GM12878 (cell line): ENCODE measurements at regions not wholly inside any gene's neighbourhood (a gene's known extent, or its start where the extent isn't known, plus 50 kb on each side); places are given as distances from the start of the nearest gene placed in this dataset.

Source experiments
- ATAC-seq: fragments of 200-7000 bp; cut with Tn5 transposase; 3 replicates; pipeline ENCODE4 v1.9.1; 2020; ENCODE audit warnings: mild to moderate bottlenecking, moderate library complexity
- BruUV-seq: library from RNA; stranded (reverse); fragments of 400-500 nt; replicated peaks from 2 replicates; lab custom pipeline; 2021; lab: Mats Ljungman, UMichigan
- CTCF ChIA-PET: fragments of 300-600 bp; sonication (Branson Sonifier 250); formaldehyde crosslinking; extraction: SDS; loops from one replicate; lab custom pipeline; 2021; ENCODE audit warnings: inconsistent platforms; lab: Yijun Ruan, JAX
- POLR2A ChIA-PET: fragments of 350-600 bp; formaldehyde crosslinking; extraction: SDS; loops from one replicate; lab custom pipeline; 2021; ENCODE audit warnings: inconsistent platforms; lab: Charles Lee
- RAD21 ChIA-PET: fragments of 300-600 bp; sonication (Branson Sonifier 250); formaldehyde crosslinking; loops from one replicate; lab custom pipeline; 2023; ENCODE audit warnings: antibody characterized with exemption; ENCODE audit not compliant: unreplicated experiment; lab: Charles Lee
- SMC1A ChIA-PET: fragments of 300-600 bp; sonication (Branson Sonifier 250); formaldehyde crosslinking; loops from one replicate; lab custom pipeline; 2023; ENCODE audit not compliant: unreplicated experiment, uncharacterized antibody; lab: Charles Lee
- DNase-seq: peaks from one replicate; pipeline ENCODE4 v3.0.0-alpha.2; 2011; ENCODE audit warnings: low read depth, low spot score
- FAIRE-seq: peaks from 3 replicates; lab custom pipeline; 2011; peaks lifted over from hg19 to GRCh38; lab: Jason Lieb, UNC
- H2AFZ ChIP-seq: 2 replicates; pipeline ENCODE4 v1.6.0; 2011; ENCODE audit warnings: low read depth, low read length, control low read depth; ENCODE audit not compliant: control insufficient read depth
- H3K27ac ChIP-seq: 2 replicates; pipeline ENCODE4 v1.5.1; 2011; ENCODE audit warnings: control low read depth; ENCODE audit not compliant: control insufficient read depth, insufficient read depth
- H3K27me3 ChIP-seq, 2 experiments: replicated peaks in 1 of 2; 2 replicates each; pipeline versions ENCODE4 v1.6.0 to v1.6.1; 2011; ENCODE audit warnings: low read length in 1 of 2; ENCODE audit not compliant: control insufficient read depth in 2 of 2, insufficient read depth in 2 of 2
- H3K36me3 ChIP-seq, 2 experiments: 2 replicates each; pipeline ENCODE4 v1.5.1; 2011; ENCODE audit warnings: low read length in 1 of 2; ENCODE audit not compliant: control insufficient read depth in 2 of 2, insufficient read depth in 2 of 2
- H3K4me1 ChIP-seq: 2 replicates; pipeline ENCODE4 v1.6.1; 2011; ENCODE audit warnings: mild to moderate bottlenecking, low read length, moderate library complexity, mixed read lengths; ENCODE audit not compliant: control insufficient read depth, insufficient read depth
- H3K4me2 ChIP-seq: 2 replicates; pipeline ENCODE4 v1.6.0; 2011; ENCODE audit warnings: control low read depth; ENCODE audit not compliant: control insufficient read depth, insufficient read depth
- H3K4me3 ChIP-seq: fragments of 200-600 bp; sonication (generic); 2 replicates; pipeline ENCODE4 v1.5.1; 2016
- H3K79me2 ChIP-seq: 2 replicates; pipeline ENCODE4 v1.6.0; 2011; ENCODE audit warnings: low read length; ENCODE audit not compliant: control insufficient read depth, insufficient read depth
- H3K9ac ChIP-seq: 2 replicates; pipeline ENCODE4 v1.8.0; 2011; ENCODE audit warnings: low read length, control low read depth, mixed read lengths; ENCODE audit not compliant: control insufficient read depth, insufficient read depth
- H3K9me3 ChIP-seq: replicated peaks from 3 replicates; pipeline ENCODE4 v1.5.1; 2011; ENCODE audit warnings: mild to moderate bottlenecking, low read length; ENCODE audit not compliant: control insufficient read depth, insufficient read depth
- H4K20me1 ChIP-seq: 2 replicates; pipeline ENCODE4 v1.6.0; 2011; ENCODE audit not compliant: control insufficient read depth, insufficient read depth
- CBX5 ChIP-seq: sonication (generic); IDR thresholded peaks from 2 replicates; pipeline ENCODE4 v1.6.1; 2016; ENCODE audit warnings: low read depth, moderate library complexity, mild to moderate bottlenecking, inconsistent platforms
- MTA2 ChIP-seq: fragments of 450-650 bp; IDR thresholded peaks from 2 replicates; pipeline ENCODE4 v1.6.1; 2016; ENCODE audit warnings: low read depth, mild to moderate bottlenecking, moderate library complexity
- RUNX3 ChIP-seq: IDR thresholded peaks from 2 replicates; pipeline ENCODE4 v1.6.1; 2012; ENCODE audit warnings: low read length, inconsistent platforms
- SP1 ChIP-seq: IDR thresholded peaks from one replicate; pipeline ENCODE4 v1.6.1; 2011; ENCODE audit warnings: low read depth, low read length
- USF1 ChIP-seq: IDR thresholded peaks from 2 replicates; pipeline ENCODE4 v1.6.1; 2011; ENCODE audit warnings: borderline replicate concordance, low read depth, mild to moderate bottlenecking, moderate library complexity, mixed read lengths, low read length; ENCODE audit not compliant: insufficient read depth; ENCODE audit errors: extremely low read length
- ZSCAN29 ChIP-seq: fragments of 450-650 bp; IDR thresholded peaks from 2 replicates; pipeline ENCODE4 v1.6.1; 2017; ENCODE audit warnings: mild to moderate bottlenecking, moderate library complexity
- WGBS: methylation state at CpG from one replicate; pipeline ENCODE4 v1.1.6; 2016; ENCODE audit warnings: low lambda C conversion rate; ENCODE audit not compliant: insufficient replicate concordance, insufficient coverage; ENCODE audit errors: missing lambda C conversion rate; 5-methylcytosine and 5-hydroxymethylcytosine counted together
- in situ Hi-C: fragments of 300-500 bp; cut with MboI; formaldehyde crosslinking; loops from 9 replicates; pipeline ENCODE4 v1.14.3; 2018; ENCODE audit warnings: mixed read lengths
- intact Hi-C: fragments of 100-400 bp; cut with micrococcal nuclease; formaldehyde crosslinking; loops from one replicate; pipeline ENCODE4 v1.14.2; 2022; ENCODE audit not compliant: unreplicated experiment
- TF ChIP-seq, protein P1 (sequence below): IDR thresholded peaks from 2 replicates; pipeline ENCODE4 v1.6.1; 2011; ENCODE audit warnings: borderline replicate concordance, low read depth, mild to moderate bottlenecking, moderate library complexity, low read length; ENCODE audit not compliant: insufficient read depth, poor library complexity, severe bottlenecking
- TF ChIP-seq, protein P2 (sequence below): IDR thresholded peaks from 2 replicates; pipeline ENCODE4 v1.6.1; 2012; ENCODE audit warnings: low read length, inconsistent platforms
- TF ChIP-seq, protein P3 (sequence below): fragments of 450-650 bp; IDR thresholded peaks from 2 replicates; pipeline ENCODE4 v1.6.1; 2016; ENCODE audit warnings: mild to moderate bottlenecking, moderate library complexity, borderline replicate concordance

DNA sequence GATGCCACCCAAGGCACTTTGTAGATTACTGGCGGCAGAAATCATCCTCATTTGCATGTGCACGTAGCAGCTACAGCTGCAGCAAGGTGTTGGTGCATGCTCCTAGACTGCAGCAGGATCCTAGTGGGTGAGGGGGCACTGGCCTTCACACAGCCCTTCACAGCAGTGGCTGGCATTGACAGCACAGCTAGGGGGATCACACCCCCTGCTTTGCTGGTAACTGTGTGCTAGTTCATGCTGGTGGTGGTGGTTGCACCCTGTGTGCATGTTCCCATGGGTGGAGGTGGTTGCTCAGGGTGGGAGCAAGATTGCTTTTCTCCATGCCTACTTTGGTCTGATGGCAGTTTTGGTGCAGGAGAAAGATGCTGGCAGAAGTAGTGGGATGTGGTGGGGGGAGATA is 1695.1 kb upstream of the CDH6 start:
- Histone ChIP-seq H3K27ac (no peak overlapping the region), H3K4me1 (no peaks in the 10 kb centered on the region), H3K9ac (no peak overlapping the region), H3K9me3 (no peaks in the 10 kb centered on the region; the same call in 2 of the 3 replicates), H3K4me3 (no peak overlapping the region), H3K79me2 (no peaks in the 10 kb centered on the region), H2AFZ (no peak overlapping the region), H4K20me1 (no peaks in the 10 kb centered on the region), H3K4me2 (no peak overlapping the region), H3K27me3 (no peaks in the 10 kb centered on the region), H3K36me3 (no peaks in the 10 kb centered on the region)
- in situ Hi-C loops (no loop called here), intact Hi-C loops (no loop called here)
- POLR2A ChIA-PET, result no interaction called here
- BruUV-seq, result no TSS peak
- no peak for FAIRE-seq
- WGBS, result 41% methylated on average over 2 of the region's 2 CpGs
- ATAC-seq, result no peak
- no peak for DNase-seq
- TF ChIP-seq RUNX3, result no peak
- TF ChIP-seq MTA2, result no peak
- no peak for TF ChIP-seq CBX5
- TF ChIP-seq SP1, result no peak
- TF ChIP-seq, protein P1, sequence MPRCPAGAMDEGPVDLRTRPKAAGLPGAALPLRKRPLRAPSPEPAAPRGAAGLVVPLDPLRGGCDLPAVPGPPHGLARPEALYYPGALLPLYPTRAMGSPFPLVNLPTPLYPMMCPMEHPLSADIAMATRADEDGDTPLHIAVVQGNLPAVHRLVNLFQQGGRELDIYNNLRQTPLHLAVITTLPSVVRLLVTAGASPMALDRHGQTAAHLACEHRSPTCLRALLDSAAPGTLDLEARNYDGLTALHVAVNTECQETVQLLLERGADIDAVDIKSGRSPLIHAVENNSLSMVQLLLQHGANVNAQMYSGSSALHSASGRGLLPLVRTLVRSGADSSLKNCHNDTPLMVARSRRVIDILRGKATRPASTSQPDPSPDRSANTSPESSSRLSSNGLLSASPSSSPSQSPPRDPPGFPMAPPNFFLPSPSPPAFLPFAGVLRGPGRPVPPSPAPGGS, result no peak
- no peak for TF ChIP-seq ZSCAN29
- TF ChIP-seq, all 136 proteins: peak for 0
- CTCF ChIA-PET, result no interaction called here
- SMC1A ChIA-PET, result no interaction called here
- RAD21 ChIA-PET, result no interaction called here

GRCh38 chr5:29485333-29485732 is 1708.2 kb upstream of the CDH6 start:
- ChIA-PET POLR2A (no interaction called here), SMC1A (interaction anchor here (0.7 kb wide), 1 partner anchor 98 kb away, joined by 3 read pairs; no protein-coding TSS in a partner anchor), RAD21 (no interaction called here), CTCF (no interaction called here)
- Histone ChIP-seq H2AFZ (no peak overlapping the region), H3K27me3 (no peaks in the 10 kb centered on the region), H3K9ac (no peak overlapping the region), H3K79me2 (no peaks in the 10 kb centered on the region), H3K4me3 (no peak overlapping the region), H3K27ac (no peak overlapping the region), H3K9me3 (no peaks in the 10 kb centered on the region; the same call in 2 of the 3 replicates), H3K4me2 (no peak overlapping the region), H3K4me1 (no peaks in the 10 kb centered on the region), H4K20me1 (no peaks in the 10 kb centered on the region), H3K36me3 (no peaks in the 10 kb centered on the region)
- BruUV-seq, result no TSS peak
- intact Hi-C loops (no loop called here), in situ Hi-C loops (no loop called here)
- FAIRE-seq (no peak), DNase-seq (no peak), ATAC-seq (no peak)
- 73% methylated on average over 3 of the region's 3 CpGs for WGBS
- TF ChIP-seq, protein P2, sequence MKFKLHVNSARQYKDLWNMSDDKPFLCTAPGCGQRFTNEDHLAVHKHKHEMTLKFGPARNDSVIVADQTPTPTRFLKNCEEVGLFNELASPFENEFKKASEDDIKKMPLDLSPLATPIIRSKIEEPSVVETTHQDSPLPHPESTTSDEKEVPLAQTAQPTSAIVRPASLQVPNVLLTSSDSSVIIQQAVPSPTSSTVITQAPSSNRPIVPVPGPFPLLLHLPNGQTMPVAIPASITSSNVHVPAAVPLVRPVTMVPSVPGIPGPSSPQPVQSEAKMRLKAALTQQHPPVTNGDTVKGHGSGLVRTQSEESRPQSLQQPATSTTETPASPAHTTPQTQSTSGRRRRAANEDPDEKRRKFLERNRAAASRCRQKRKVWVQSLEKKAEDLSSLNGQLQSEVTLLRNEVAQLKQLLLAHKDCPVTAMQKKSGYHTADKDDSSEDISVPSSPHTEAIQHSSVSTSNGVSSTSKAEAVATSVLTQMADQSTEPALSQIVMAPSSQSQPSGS, result no peak
- no peak for TF ChIP-seq USF1
- TF ChIP-seq, protein P3, sequence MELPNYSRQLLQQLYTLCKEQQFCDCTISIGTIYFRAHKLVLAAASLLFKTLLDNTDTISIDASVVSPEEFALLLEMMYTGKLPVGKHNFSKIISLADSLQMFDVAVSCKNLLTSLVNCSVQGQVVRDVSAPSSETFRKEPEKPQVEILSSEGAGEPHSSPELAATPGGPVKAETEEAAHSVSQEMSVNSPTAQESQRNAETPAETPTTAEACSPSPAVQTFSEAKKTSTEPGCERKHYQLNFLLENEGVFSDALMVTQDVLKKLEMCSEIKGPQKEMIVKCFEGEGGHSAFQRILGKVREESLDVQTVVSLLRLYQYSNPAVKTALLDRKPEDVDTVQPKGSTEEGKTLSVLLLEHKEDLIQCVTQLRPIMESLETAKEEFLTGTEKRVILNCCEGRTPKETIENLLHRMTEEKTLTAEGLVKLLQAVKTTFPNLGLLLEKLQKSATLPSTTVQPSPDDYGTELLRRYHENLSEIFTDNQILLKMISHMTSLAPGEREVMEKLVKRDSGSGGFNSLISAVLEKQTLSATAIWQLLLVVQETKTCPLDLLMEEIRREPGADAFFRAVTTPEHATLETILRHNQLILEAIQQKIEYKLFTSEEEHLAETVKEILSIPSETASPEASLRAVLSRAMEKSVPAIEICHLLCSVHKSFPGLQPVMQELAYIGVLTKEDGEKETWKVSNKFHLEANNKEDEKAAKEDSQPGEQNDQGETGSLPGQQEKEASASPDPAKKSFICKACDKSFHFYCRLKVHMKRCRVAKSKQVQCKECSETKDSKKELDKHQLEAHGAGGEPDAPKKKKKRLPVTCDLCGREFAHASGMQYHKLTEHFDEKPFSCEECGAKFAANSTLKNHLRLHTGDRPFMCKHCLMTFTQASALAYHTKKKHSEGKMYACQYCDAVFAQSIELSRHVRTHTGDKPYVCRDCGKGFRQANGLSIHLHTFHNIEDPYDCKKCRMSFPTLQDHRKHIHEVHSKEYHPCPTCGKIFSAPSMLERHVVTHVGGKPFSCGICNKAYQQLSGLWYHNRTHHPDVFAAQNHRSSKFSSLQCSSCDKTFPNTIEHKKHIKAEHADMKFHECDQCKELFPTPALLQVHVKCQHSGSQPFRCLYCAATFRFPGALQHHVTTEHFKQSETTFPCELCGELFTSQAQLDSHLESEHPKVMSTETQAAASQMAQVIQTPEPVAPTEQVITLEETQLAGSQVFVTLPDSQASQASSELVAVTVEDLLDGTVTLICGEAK, result no peak
